CD14-positive monocyte (primary cell): ENCODE measurements at regions not wholly inside any gene's neighbourhood (a gene's known extent, or its start where the extent isn't known, plus 50 kb on each side); places are given as distances from the start of the nearest gene placed in this dataset.

ENCODE experiments used
- DNase-seq, 3 donors: peaks; one replicate each; pipeline ENCODE4 v3.0.0-alpha.2; 2011 to 2022
- H2AFZ ChIP-seq: 2 replicates; pipeline ENCODE4 v1.6.0; 2012; ENCODE audit warnings: mild to moderate bottlenecking, low read depth, low read length, inconsistent platforms; ENCODE audit not compliant: insufficient read depth, poor library complexity, severe bottlenecking
- H3K27ac ChIP-seq, 2 donors: 1 replicate in 1 of 2; 2 replicates in 1 of 2; pipeline ENCODE4 v1.5.1; 2012 to 2013; ENCODE audit warnings: low read length in 2 of 2, control low read depth in 1 of 2, inconsistent platforms in 1 of 2, low read depth in 1 of 2, mild to moderate bottlenecking in 1 of 2
- H3K27me3 ChIP-seq, 2 donors: one replicate each; pipeline versions ENCODE4 v1.6.0 to v1.6.1; 2011 to 2013; ENCODE audit warnings: low read length in 2 of 2; ENCODE audit not compliant: control insufficient read depth in 2 of 2, insufficient read depth in 2 of 2
- H3K36me3 ChIP-seq, 2 donors: replicated peaks in 1 of 2; 1 replicate in 1 of 2; 2 replicates in 1 of 2; pipeline versions ENCODE4 v1.5.1 to v1.6.1; 2012 to 2013; ENCODE audit warnings: low read length in 2 of 2, control low read depth in 1 of 2, inconsistent platforms in 1 of 2, mild to moderate bottlenecking in 1 of 2; ENCODE audit not compliant: insufficient read depth in 2 of 2, control insufficient read depth in 1 of 2
- H3K4me1 ChIP-seq, 2 donors: 1 replicate in 1 of 2; 2 replicates in 1 of 2; pipeline versions ENCODE4 v1.5.1 to v1.6.1; 2012 to 2013; ENCODE audit warnings: low read length in 2 of 2, control low read depth in 1 of 2, inconsistent platforms in 1 of 2, mild to moderate bottlenecking in 1 of 2, moderate library complexity in 1 of 2; ENCODE audit not compliant: insufficient read depth in 2 of 2, control insufficient read depth in 1 of 2
- H3K4me2 ChIP-seq: replicated peaks from 2 replicates; pipeline ENCODE3; 2012; ENCODE audit warnings: low read length, moderate library complexity, mild to moderate bottlenecking; ENCODE audit not compliant: poor library complexity, severe bottlenecking; ENCODE audit errors: extremely low read depth
- H3K4me3 ChIP-seq, 3 experiments: fragments of 200-600 bp in 1 of 3; sonication (generic) in 1 of 3; replicated peaks in 1 of 3; 1 replicate in 2 of 3; 2 replicates in 1 of 3; pipeline ENCODE4 v1.5.1; 2011 to 2013; ENCODE audit warnings: low read length in 3 of 3, mild to moderate bottlenecking in 3 of 3, control low read depth in 2 of 3, low read depth in 2 of 3, inconsistent platforms in 1 of 3, moderate library complexity in 1 of 3
- H3K79me2 ChIP-seq: 2 replicates; pipeline ENCODE4 v1.6.0; 2012; ENCODE audit warnings: mild to moderate bottlenecking, control low read depth, inconsistent platforms, low read length, moderate library complexity; ENCODE audit not compliant: insufficient read depth
- H3K9ac ChIP-seq: 2 replicates; pipeline ENCODE4 v1.6.0; 2017; ENCODE audit warnings: low read length, mild to moderate bottlenecking; ENCODE audit not compliant: insufficient read depth, poor library complexity, severe bottlenecking
- H3K9me3 ChIP-seq, 2 donors: replicated peaks in 1 of 2; 1 replicate in 1 of 2; 2 replicates in 1 of 2; pipeline versions ENCODE4 v1.5.1 to v1.6.1; 2012 to 2013; ENCODE audit warnings: low read length in 2 of 2, control low read depth in 1 of 2; ENCODE audit not compliant: control insufficient read depth in 1 of 2, insufficient read depth in 1 of 2
- H4K20me1 ChIP-seq: 2 replicates; pipeline ENCODE4 v1.6.0; 2012; ENCODE audit warnings: mild to moderate bottlenecking, low read length, control low read depth, moderate library complexity; ENCODE audit not compliant: insufficient read depth
- H3K27ac Mint-ChIP-seq, 7 donors: one replicate each; pipeline ENCODE4 v1.8.0; 2020; ENCODE audit warnings: mild to moderate bottlenecking in 7 of 7, mixed read lengths in 7 of 7, moderate library complexity in 6 of 7, inconsistent platforms in 2 of 7
- H3K27me3 Mint-ChIP-seq, 3 donors: one replicate each; pipeline ENCODE4 v1.8.0; 2021 to 2022; ENCODE audit warnings: low read depth in 3 of 3, mild to moderate bottlenecking in 3 of 3, mixed read lengths in 3 of 3, moderate library complexity in 3 of 3, inconsistent platforms in 1 of 3
- H3K36me3 Mint-ChIP-seq, 2 donors: one replicate each; pipeline ENCODE4 v1.8.0; 2020; ENCODE audit warnings: mixed read lengths in 2 of 2, inconsistent platforms in 1 of 2, mild to moderate bottlenecking in 1 of 2
- H3K4me1 Mint-ChIP-seq: one replicate; pipeline ENCODE4 v1.8.0; 2020; ENCODE audit warnings: mild to moderate bottlenecking, mixed read lengths
- H3K4me3 Mint-ChIP-seq, 2 donors: one replicate each; pipeline ENCODE4 v1.8.0; 2020; ENCODE audit warnings: mild to moderate bottlenecking in 2 of 2, mixed read lengths in 2 of 2, moderate library complexity in 1 of 2
- H3K9me3 Mint-ChIP-seq, 7 donors: one replicate each; pipeline ENCODE4 v1.8.0; 2020 to 2022; ENCODE audit warnings: mixed read lengths in 7 of 7, mild to moderate bottlenecking in 6 of 7, moderate library complexity in 6 of 7, inconsistent platforms in 2 of 7
- CTCF ChIP-seq: fragments of 200-600 bp; IDR thresholded peaks from one replicate; pipeline ENCODE4 v1.8.0; 2022; ENCODE audit warnings: antibody characterized with exemption, mild to moderate bottlenecking
- WGBS: methylation state at CpG from one replicate; pipeline ENCODE4 v1.1.5; 2013; ENCODE audit warnings: missing lambda C conversion rate; ENCODE audit not compliant: insufficient coverage; 5-methylcytosine and 5-hydroxymethylcytosine counted together
- intact Hi-C, 2 donors: fragments of 100-400 bp; cut with micrococcal nuclease; formaldehyde crosslinking; loops; one replicate each; pipeline versions ENCODE4 v1.15.0 to v1.15.1; 2023

- no peaks in the 10 kb centered on the region for H3K36me3 Mint-ChIP-seq
- H3K27me3 Mint-ChIP-seq = peaks cover 0 to 11% (median 2%) of the 10 kb centered on the region in 3 donors
- WGBS = 83% methylated on average over 1 of the region's 3 CpGs
- Histone ChIP-seq H3K27ac (no peak overlapping the region), H3K4me1 (no peaks in the 10 kb centered on the region), H3K4me3 (no peak overlapping the region), H3K9ac (no peak overlapping the region), H2AFZ (no peak overlapping the region), H3K36me3 (no peaks in the 10 kb centered on the region), H3K27me3 (no peaks in the 10 kb centered on the region), H3K79me2 (no peaks in the 10 kb centered on the region), H4K20me1 (no peaks in the 10 kb centered on the region), H3K4me2 (no peak overlapping the region), H3K9me3 (no peaks in the 10 kb centered on the region)
- no peaks in the 10 kb centered on the region for H3K4me1 Mint-ChIP-seq
- no peak for DNase-seq
- no peak overlapping the region for H3K27ac Mint-ChIP-seq
- TF ChIP-seq CTCF = no peak
- H3K9me3 Mint-ChIP-seq = peaks cover 0 to 3% (median 2%) of the 10 kb centered on the region in 7 donors
- no peak overlapping the region for H3K4me3 Mint-ChIP-seq
- intact Hi-C loops = no loop called here
These were observed 119.5 kb upstream of the CYRIA start for GRCh38 chr2:16785149-16785548.

- H3K9me3 ChIP-seq = peaks cover 0 to 3% of the 10 kb centered on the region in 2 donors
- DNase-seq = no peak
- no peaks in the 10 kb centered on the region for H3K27me3 ChIP-seq
- no peak overlapping the region for H3K4me2 ChIP-seq
- intact Hi-C loops = no loop called here
- H3K27me3 Mint-ChIP-seq = peaks cover 0 to 11% (median 2%) of the 10 kb centered on the region in 3 donors
- no peaks in the 10 kb centered on the region for H3K36me3 ChIP-seq
- H3K27ac Mint-ChIP-seq = no peak overlapping the region
- H4K20me1 ChIP-seq = no peaks in the 10 kb centered on the region
- H3K4me3 ChIP-seq = no peak overlapping the region
- no peak for TF ChIP-seq CTCF
- no peak overlapping the region for H3K4me3 Mint-ChIP-seq
- no peaks in the 10 kb centered on the region for H3K4me1 Mint-ChIP-seq
- H3K9me3 Mint-ChIP-seq = peaks cover 0 to 3% (median 2%) of the 10 kb centered on the region in 7 donors
- H2AFZ ChIP-seq = no peak overlapping the region
- no peaks in the 10 kb centered on the region for H3K36me3 Mint-ChIP-seq
- H3K27ac ChIP-seq = no peak overlapping the region
- WGBS = 100% methylated on average over 1 of the region's 3 CpGs
- no peaks in the 10 kb centered on the region for H3K4me1 ChIP-seq
- no peak overlapping the region for H3K9ac ChIP-seq
- H3K79me2 ChIP-seq = no peaks in the 10 kb centered on the region
These were observed 119.0 kb upstream of the CYRIA start for GRCh38 chr2:16784652-16785051.
